ENCODE measurements at regions not wholly inside any gene's neighbourhood (a gene's known extent, or its start where the extent isn't known, plus 50 kb on each side); places are given as distances from the start of the nearest gene placed in this dataset.

- TF ChIP-seq BRCA1 (IDR thresholded peaks at IDR 0.05; ENCODE audit: low read depth, low read length): no peak
- no peak for TF ChIP-seq CBX5 (IDR thresholded peaks at IDR 0.05; ENCODE audit: low read depth, low read length)
- no peak for TF ChIP-seq TAF1 (IDR thresholded peaks at IDR 0.05; ENCODE audit: low read depth, low read length)
- no peak for TF ChIP-seq ASH2L (IDR thresholded peaks at IDR 0.05; ENCODE audit: low read length)
- TF ChIP-seq MAX (IDR thresholded peaks at IDR 0.05): no peak
- no peak for TF ChIP-seq SUZ12 (IDR thresholded peaks at IDR 0.05; ENCODE audit: low read length)
- TF ChIP-seq GABPA (IDR thresholded peaks at IDR 0.05; ENCODE audit: borderline replicate concordance, insufficient read depth, low read length): no peak
- TF ChIP-seq RFX5 (IDR thresholded peaks at IDR 0.05; ENCODE audit: borderline replicate concordance, low read depth, low read length): no peak
Observed at GRCh38 chr2:58667137-58667774, 426.1 kb upstream of the FANCL start (continued).
